IgD-negative memory B cell (primary cell): ENCODE measurements at regions not wholly inside any gene's neighbourhood (a gene's known extent, or its start where the extent isn't known, plus 50 kb on each side); places are given as distances from the start of the nearest gene placed in this dataset.
"Not testable (repeated sequence)": the region's sequence is repeated elsewhere in the genome, so short reads cannot be mapped to it uniquely, and the experiment has no call there.

Experiments used
- H3K27ac Mint-ChIP-seq, 3 donors: one replicate each; pipeline ENCODE4 v1.8.0; 2020 to 2022; ENCODE audit warnings: mild to moderate bottlenecking in 3 of 3, mixed read lengths in 3 of 3, moderate library complexity in 1 of 3
- H3K27me3 Mint-ChIP-seq: one replicate; pipeline ENCODE4 v1.8.0; 2021; ENCODE audit warnings: mixed read lengths
- H3K36me3 Mint-ChIP-seq: one replicate; pipeline ENCODE4 v1.8.0; 2020; ENCODE audit warnings: mild to moderate bottlenecking, mixed read lengths
- H3K4me1 Mint-ChIP-seq, 3 donors: one replicate each; pipeline ENCODE4 v1.8.0; 2020 to 2022; ENCODE audit warnings: mixed read lengths in 3 of 3, mild to moderate bottlenecking in 1 of 3
- H3K4me3 Mint-ChIP-seq, 4 donors: one replicate each; pipeline ENCODE4 v1.8.0; 2020 to 2022; ENCODE audit warnings: mild to moderate bottlenecking in 4 of 4, mixed read lengths in 4 of 4, moderate library complexity in 3 of 4
- H3K9me3 Mint-ChIP-seq, 3 donors: one replicate each; pipeline ENCODE4 v1.8.0; 2020 to 2021; ENCODE audit warnings: mixed read lengths in 3 of 3, mild to moderate bottlenecking in 1 of 3

GRCh38 chr14:105595346-105595745 lies 69.0 kb downstream of the TMEM121 start:
- H3K36me3 Mint-ChIP-seq, H3K27me3 Mint-ChIP-seq, H3K4me3 Mint-ChIP-seq, H3K27ac Mint-ChIP-seq, H3K4me1 Mint-ChIP-seq, H3K9me3 Mint-ChIP-seq: not testable (repeated sequence)

DNA sequence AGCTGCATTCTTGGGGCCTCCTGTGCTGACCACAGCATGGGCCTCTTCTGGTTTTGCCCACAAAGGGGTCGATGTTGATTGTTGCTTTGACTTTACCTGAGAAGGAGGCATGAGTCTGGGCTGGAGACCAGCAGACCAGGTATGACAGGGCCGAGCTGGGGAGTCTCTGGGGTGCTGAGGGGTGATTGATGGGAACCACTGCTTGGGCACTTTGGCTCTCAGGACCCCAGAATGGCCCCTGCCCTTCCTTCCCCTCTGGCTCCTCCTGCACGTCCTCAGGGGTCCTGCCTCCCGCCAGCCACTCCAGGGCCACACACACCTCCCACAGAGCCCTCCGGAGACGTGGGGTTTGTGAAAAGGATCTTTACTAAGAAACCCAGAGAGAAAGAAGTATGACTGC lies 70.0 kb downstream of the TMEM121 start:
- not testable (repeated sequence) for H3K4me1 Mint-ChIP-seq, H3K27me3 Mint-ChIP-seq, H3K36me3 Mint-ChIP-seq, H3K9me3 Mint-ChIP-seq, H3K27ac Mint-ChIP-seq
- peak overlapping the region in 1 of 4 donors; percentile 45 for H3K4me3 Mint-ChIP-seq

DNA sequence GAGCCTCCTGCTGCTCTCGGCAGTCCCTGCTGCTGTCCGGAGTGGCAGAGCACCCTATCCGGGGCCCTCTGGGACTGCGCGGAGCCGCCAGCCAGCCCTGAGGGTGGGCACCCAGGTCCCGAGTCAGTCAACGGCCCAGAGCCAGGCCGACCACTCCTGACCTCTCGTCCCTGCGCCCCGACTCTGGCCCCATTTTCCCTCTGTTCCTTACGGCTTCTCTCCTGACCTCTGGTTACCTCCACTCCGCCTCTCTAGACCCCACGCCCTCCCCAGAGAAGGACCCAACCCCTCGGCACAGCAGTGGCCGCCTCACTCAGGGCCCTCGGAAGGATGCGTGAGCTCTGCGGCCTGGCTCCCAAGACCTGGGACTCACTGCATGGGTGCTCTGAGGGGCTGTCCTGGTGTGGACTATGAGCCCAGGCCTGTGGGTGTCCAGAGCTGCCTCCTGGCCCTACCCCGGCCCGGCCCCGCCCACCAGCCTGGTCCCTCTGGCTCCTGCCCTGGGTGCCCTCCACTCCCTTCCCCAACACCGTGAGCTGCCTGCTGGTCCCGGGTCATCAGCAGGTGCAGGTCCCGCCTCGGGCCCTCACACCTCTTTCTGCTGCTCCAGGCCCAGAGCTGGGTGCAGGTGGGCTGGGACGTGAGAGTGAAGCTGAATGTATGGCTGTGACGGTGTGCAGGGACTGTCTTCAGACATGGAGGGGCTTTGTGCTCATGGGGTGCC lies 71.8 kb downstream of the TMEM121 start:
- H3K4me3 Mint-ChIP-seq, H3K27me3 Mint-ChIP-seq: not testable (repeated sequence)

GRCh38 chr14:105598925-105599586 lies 72.7 kb downstream of the TMEM121 start:
- H3K27ac Mint-ChIP-seq, result peak overlapping the region in 1 of 3 donors; percentile 46
- H3K4me1 Mint-ChIP-seq, H3K4me3 Mint-ChIP-seq, H3K36me3 Mint-ChIP-seq, H3K27me3 Mint-ChIP-seq, H3K9me3 Mint-ChIP-seq: not testable (repeated sequence)

More for the DNA sequence above, 71.8 kb downstream of the TMEM121 start:
- not testable (repeated sequence) for H3K9me3 Mint-ChIP-seq, H3K36me3 Mint-ChIP-seq, H3K4me1 Mint-ChIP-seq
- H3K27ac Mint-ChIP-seq, result peak overlapping the region in 1 of 3 donors; percentile 27

DNA sequence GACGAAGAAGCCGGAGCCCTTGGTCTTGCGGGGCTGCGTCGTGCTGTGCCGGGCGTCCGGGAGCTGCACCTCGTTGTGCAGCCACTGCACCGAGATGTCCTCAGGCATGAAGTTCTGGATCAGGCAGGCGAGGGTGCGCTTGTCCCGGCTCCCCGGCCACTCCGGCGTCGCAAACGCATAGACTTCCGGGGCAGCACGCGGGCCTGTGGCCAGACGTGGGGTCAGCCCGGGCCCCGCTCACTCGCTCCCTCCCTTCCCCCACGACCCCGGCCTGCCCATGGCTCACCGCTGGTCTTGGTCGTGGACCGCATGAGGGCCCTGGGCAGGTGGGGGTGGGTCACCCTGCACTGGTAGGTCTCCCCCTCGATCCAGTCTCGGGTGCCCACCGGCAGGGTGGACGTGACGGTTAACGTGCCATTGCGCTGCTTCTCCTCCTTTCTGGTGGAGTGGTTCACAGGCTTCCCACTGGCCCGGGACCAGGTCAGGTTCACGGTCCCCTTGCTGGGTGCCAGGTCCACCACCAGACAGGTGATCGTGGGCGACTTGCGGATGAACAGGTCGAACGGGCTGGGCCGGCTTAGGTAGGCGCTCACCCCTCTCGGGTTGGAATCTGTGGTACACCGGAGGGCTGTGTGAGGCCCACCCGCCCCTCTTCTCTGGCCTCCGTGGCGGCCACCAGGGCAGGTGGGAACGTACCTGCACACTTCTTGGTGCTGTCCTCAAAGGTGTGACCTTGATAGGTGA lies 74.0 kb downstream of the TMEM121 start:
- not testable (repeated sequence) for H3K36me3 Mint-ChIP-seq, H3K4me3 Mint-ChIP-seq, H3K27me3 Mint-ChIP-seq, H3K27ac Mint-ChIP-seq, H3K9me3 Mint-ChIP-seq
- H3K4me1 Mint-ChIP-seq, result peaks cover 0 to 11% (median 5%) of the 10 kb centered on the region in 3 donors

DNA sequence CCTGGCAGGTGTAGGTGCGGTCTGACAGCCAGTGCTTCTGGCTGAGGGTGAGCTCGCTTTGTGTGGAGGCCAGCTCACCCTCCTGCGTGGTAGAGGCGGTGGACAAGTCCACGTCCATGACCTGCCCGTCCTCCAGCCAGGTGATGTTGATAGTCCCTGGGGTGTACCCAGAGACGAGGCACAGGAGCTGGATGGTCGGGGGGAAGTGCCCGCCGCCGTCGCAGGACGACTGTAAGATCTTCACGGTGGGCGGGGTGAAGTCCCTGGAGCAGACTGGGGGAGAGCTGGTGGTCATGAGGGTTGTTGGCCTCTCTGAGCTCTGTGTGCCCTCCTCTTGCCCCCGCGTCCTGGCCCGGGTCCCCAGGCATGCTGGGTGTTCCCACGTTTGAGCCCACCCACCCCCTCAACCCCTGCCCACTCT lies 74.6 kb downstream of the TMEM121 start:
- Mint-ChIP-seq H3K27ac (no peak overlapping the region), H3K36me3 (no peaks in the 10 kb centered on the region), H3K4me3 (no peak overlapping the region), H3K9me3 (no peaks in the 10 kb centered on the region), H3K4me1 (peaks cover 0 to 11% (median 5%) of the 10 kb centered on the region in 3 donors), H3K27me3 (no peaks in the 10 kb centered on the region)

GRCh38 chr14:105601360-105602242 lies 75.2 kb downstream of the TMEM121 start:
- no peaks in the 10 kb centered on the region for H3K27me3 Mint-ChIP-seq
- peak overlapping the region in 1 of 3 donors; percentile 81 for H3K27ac Mint-ChIP-seq
- H3K9me3 Mint-ChIP-seq, result no peaks in the 10 kb centered on the region
- H3K36me3 Mint-ChIP-seq, result no peaks in the 10 kb centered on the region
- H3K4me1 Mint-ChIP-seq, result peaks cover 0 to 10% (median 5%) of the 10 kb centered on the region in 3 donors
- H3K4me3 Mint-ChIP-seq, result peak overlapping the region in 2 of 4 donors; percentile 83 to 87

GRCh38 chr14:105602243-105602750 lies 75.9 kb downstream of the TMEM121 start:
- H3K36me3 Mint-ChIP-seq, result no peaks in the 10 kb centered on the region
- H3K27me3 Mint-ChIP-seq, result no peaks in the 10 kb centered on the region
- peaks cover 0 to 10% (median 5%) of the 10 kb centered on the region in 3 donors for H3K4me1 Mint-ChIP-seq
- H3K4me3 Mint-ChIP-seq, result peak overlapping the region in 2 of 4 donors; percentile 72 to 83
- peak overlapping the region in 1 of 3 donors; percentile 81 for H3K27ac Mint-ChIP-seq
- no peaks in the 10 kb centered on the region for H3K9me3 Mint-ChIP-seq

- Mint-ChIP-seq H3K27ac (peak overlapping the region in 2 of 3 donors; percentile 75 to 81), H3K36me3 (no peaks in the 10 kb centered on the region), H3K4me1 (peaks cover 0 to 10% (median 5%) of the 10 kb centered on the region in 3 donors), H3K4me3 (peak overlapping the region in 3 of 4 donors; percentile 41 to 83 (median 61)), H3K27me3 (no peaks in the 10 kb centered on the region), H3K9me3 (no peaks in the 10 kb centered on the region)
These were observed 76.7 kb downstream of the TMEM121 start for GRCh38 chr14:105602799-105603793.

GRCh38 chr14:105604531-105605463 lies 78.4 kb downstream of the TMEM121 start:
- not testable (repeated sequence) for H3K36me3 Mint-ChIP-seq, H3K27me3 Mint-ChIP-seq, H3K9me3 Mint-ChIP-seq
- Mint-ChIP-seq H3K4me3 (peak overlapping the region; percentile 20 to 84 (median 42)), H3K4me1 (peaks cover 0 to 10% (median 5%) of the 10 kb centered on the region in 3 donors), H3K27ac (peak overlapping the region in 2 of 3 donors; percentile 67 to 94)

DNA sequence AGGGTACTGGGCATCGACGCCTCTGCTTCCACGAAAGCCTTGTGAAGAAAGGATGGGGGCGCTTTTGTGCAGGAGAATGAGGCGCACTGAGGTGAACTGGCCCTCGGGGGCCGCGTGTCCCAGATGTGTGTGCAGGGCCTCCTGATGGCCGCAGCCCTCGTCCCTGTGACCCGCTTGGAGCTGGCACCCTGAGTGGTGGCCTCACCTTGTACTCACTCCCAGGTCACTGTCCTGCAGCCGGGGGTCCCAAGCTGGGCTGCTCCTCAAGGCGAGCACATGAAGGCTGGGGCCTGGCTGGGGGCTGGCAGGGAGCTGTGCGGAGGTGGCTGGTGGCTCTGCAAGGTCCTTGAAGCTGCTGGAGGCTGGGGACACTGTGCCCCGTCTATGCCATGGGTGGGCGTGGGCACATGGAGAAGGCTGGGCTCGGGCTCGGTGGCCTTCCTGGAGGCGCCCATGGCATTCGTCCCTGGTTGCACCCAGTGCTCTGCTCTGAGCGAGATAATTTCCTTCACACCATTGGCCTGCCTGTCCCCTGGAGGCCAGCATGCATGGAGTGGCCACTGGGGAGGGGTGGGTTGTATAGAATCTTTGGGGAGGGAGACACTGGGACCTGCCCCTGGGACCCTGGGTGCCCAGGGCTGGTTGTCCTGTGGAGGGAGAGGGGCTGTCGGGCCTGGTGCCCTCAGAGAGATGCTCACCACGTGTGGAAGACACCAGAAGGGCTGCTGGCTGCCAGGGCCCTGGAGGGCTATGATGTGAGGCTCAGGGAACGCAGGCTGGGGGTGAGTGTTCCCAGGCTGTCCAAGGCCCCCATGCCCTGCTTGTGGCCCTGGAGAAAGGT lies 79.3 kb downstream of the TMEM121 start:
- no peaks in the 10 kb centered on the region for H3K9me3 Mint-ChIP-seq
- peak overlapping the region in 2 of 3 donors; percentile 67 to 94 for H3K27ac Mint-ChIP-seq
- no peaks in the 10 kb centered on the region for H3K36me3 Mint-ChIP-seq
- peaks cover 0 to 10% (median 5%) of the 10 kb centered on the region in 3 donors for H3K4me1 Mint-ChIP-seq
- peak overlapping the region in 2 of 4 donors; percentile 35 to 84 for H3K4me3 Mint-ChIP-seq
- no peaks in the 10 kb centered on the region for H3K27me3 Mint-ChIP-seq
